ENCODE measurements at regions not wholly inside any gene's neighbourhood (a gene's known extent, or its start where the extent isn't known, plus 50 kb on each side); places are given as distances from the start of the nearest gene placed in this dataset.
"Not testable (repeated sequence)": the region's sequence is repeated elsewhere in the genome, so short reads cannot be mapped to it uniquely, and the experiment has no call there.

GRCh38 chr14:106460916-106461315, 934.5 kb downstream of the TMEM121 start:
- DNase-seq (ENCODE audit: low read depth) = no peak
- TF ChIP-seq, protein P1, sequence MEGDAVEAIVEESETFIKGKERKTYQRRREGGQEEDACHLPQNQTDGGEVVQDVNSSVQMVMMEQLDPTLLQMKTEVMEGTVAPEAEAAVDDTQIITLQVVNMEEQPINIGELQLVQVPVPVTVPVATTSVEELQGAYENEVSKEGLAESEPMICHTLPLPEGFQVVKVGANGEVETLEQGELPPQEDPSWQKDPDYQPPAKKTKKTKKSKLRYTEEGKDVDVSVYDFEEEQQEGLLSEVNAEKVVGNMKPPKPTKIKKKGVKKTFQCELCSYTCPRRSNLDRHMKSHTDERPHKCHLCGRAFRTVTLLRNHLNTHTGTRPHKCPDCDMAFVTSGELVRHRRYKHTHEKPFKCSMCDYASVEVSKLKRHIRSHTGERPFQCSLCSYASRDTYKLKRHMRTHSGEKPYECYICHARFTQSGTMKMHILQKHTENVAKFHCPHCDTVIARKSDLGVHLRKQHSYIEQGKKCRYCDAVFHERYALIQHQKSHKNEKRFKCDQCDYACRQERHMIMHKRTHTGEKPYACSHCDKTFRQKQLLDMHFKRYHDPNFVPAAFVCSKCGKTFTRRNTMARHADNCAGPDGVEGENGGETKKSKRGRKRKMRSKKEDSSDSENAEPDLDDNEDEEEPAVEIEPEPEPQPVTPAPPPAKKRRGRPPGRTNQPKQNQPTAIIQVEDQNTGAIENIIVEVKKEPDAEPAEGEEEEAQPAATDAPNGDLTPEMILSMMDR (conservative IDR thresholded peaks at IDR 0.05; ENCODE audit: low read depth, low read length) = no peak
- no peak overlapping the region for H3K4me3 ChIP-seq (ENCODE audit: low read depth, low read length)

DNA sequence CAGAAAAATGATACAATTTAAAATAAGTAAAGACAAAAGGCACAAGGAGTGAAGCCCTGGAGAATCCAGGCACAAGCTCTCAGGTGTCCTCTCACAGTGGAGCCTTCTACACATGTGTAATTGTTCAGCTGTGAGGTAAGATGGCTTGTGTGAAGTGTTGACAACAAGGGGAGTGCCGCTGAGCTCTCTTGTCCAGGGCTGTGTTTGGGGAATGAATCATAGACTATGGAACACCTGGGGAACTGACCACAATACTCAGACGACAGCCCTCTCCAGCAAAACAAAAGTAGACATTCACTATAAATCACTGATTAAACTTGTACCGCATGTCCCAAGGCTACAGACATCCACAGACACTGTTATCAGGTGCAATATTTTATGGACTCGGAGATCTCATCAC, 940.1 kb downstream of the TMEM121 start:
- not testable (repeated sequence) for DNase-seq (ENCODE audit: low read depth); H3K4me3 ChIP-seq (ENCODE audit: low read depth, low read length)

DNA sequence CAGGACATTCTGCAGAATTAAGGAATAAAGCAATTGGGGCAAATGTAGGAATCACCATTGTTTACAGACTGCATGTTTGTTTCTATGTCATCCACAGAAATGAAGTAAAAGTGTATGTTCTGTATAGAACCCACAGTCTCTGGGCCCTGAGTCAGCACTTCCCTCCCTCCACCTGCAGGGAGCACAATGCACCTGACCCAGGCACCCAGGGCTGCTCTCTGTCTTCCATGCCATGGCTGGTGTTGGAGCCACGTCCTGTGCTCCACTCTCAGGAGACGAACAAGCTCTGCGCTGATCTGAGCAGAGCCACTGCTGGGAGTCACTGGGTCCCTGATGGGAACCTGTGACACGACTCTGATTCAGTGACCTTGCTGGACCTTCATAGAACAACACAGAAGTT, 942.5 kb downstream of the TMEM121 start:
- H3K4me3 ChIP-seq (ENCODE audit: low read depth, low read length); DNase-seq (ENCODE audit: low read depth): not testable (repeated sequence)

GRCh38 chr14:106470028-106470427, 943.6 kb downstream of the TMEM121 start:
- H3K4me3 ChIP-seq (ENCODE audit: low read depth, low read length); DNase-seq (ENCODE audit: low read depth): not testable (repeated sequence)

GRCh38 chr14:106474261-106475028, 948.1 kb downstream of the TMEM121 start:
- not testable (repeated sequence) for H3K4me3 ChIP-seq (ENCODE audit: low read depth, low read length); DNase-seq (ENCODE audit: low read depth)

- DNase-seq (ENCODE audit: low read depth); H3K4me3 ChIP-seq (ENCODE audit: low read depth, low read length): not testable (repeated sequence)
Observed at GRCh38 chr14:106475214-106475613, 948.8 kb downstream of the TMEM121 start.

DNA sequence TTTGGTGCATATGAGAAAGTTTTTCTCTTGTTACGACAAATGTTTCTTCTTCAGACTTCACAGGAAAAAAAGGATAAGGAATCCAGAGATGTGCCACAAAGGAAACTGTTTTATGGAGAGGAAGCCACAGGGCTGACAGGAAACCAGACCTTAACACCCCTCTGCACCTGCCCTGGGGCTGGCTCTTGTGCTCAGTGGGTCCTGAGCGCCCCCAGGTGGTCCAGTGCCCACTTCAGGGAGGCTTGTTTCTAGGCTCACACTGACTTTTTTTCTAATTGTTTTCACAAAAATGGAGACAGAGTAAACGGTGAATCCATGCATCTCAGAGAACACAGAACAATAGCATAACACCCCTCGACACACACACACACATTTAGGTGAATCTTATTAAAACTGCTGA, 951.2 kb downstream of the TMEM121 start:
- DNase-seq (ENCODE audit: low read depth); H3K4me3 ChIP-seq (ENCODE audit: low read depth, low read length): not testable (repeated sequence)

GRCh38 chr14:106480287-106480686, 953.9 kb downstream of the TMEM121 start:
- not testable (repeated sequence) for H3K4me3 ChIP-seq (ENCODE audit: low read depth, low read length); DNase-seq (ENCODE audit: low read depth)

- DNase-seq (ENCODE audit: low read depth); H3K4me3 ChIP-seq (ENCODE audit: low read depth, low read length): not testable (repeated sequence)
Observed at GRCh38 chr14:106482213-106482612, 955.8 kb downstream of the TMEM121 start.

- no peak overlapping the region for H3K4me3 ChIP-seq (ENCODE audit: low read depth, low read length)
- TF ChIP-seq, protein P1 (conservative IDR thresholded peaks at IDR 0.05; ENCODE audit: low read depth, low read length) = no peak
- no peak for DNase-seq (ENCODE audit: low read depth)
Observed at GRCh38 chr14:106487600-106487999, 961.2 kb downstream of the TMEM121 start.

- no peak overlapping the region for H3K4me3 ChIP-seq (ENCODE audit: low read depth, low read length)
- DNase-seq (ENCODE audit: low read depth) = no peak
- TF ChIP-seq, protein P1 (conservative IDR thresholded peaks at IDR 0.05; ENCODE audit: low read depth, low read length) = no peak
Observed at GRCh38 chr14:106488291-106488690, 961.9 kb downstream of the TMEM121 start.
